Effector memory CD8-positive, alpha-beta T cell (primary cell): ENCODE measurements at regions not wholly inside any gene's neighbourhood (a gene's known extent, or its start where the extent isn't known, plus 50 kb on each side); places are given as distances from the start of the nearest gene placed in this dataset.
"Not testable (repeated sequence)": the region's sequence is repeated elsewhere in the genome, so short reads cannot be mapped to it uniquely, and the experiment has no call there.

Source experiments
- ATAC-seq: fragments of 150-1000 bp; cut with Tn5 transposase; replicated peaks from 2 replicates; pipeline ENCODE4 v1.10.0; 2021; ENCODE audit warnings: mild to moderate bottlenecking, moderate library complexity
- DNase-seq, 3 experiments: peaks; one replicate each; pipeline ENCODE4 v3.0.0; 2021
- H3K27ac Mint-ChIP-seq, 2 donors: one replicate each; pipeline ENCODE4 v1.8.0; 2022; ENCODE audit warnings: mild to moderate bottlenecking in 2 of 2, mixed read lengths in 2 of 2, moderate library complexity in 2 of 2
- H3K27me3 Mint-ChIP-seq, 2 donors: one replicate each; pipeline ENCODE4 v1.8.0; 2022; ENCODE audit warnings: mixed read lengths in 2 of 2
- H3K36me3 Mint-ChIP-seq: one replicate; pipeline ENCODE4 v1.8.0; 2022; ENCODE audit warnings: mild to moderate bottlenecking, moderate library complexity, mixed read lengths; ENCODE audit not compliant: insufficient read depth
- H3K4me1 Mint-ChIP-seq, 2 donors: one replicate each; pipeline ENCODE4 v1.8.0; 2022; ENCODE audit warnings: low read depth in 2 of 2, mixed read lengths in 2 of 2
- H3K4me3 Mint-ChIP-seq, 2 donors: one replicate each; pipeline ENCODE4 v1.8.0; 2022; ENCODE audit warnings: mild to moderate bottlenecking in 2 of 2, mixed read lengths in 2 of 2, moderate library complexity in 2 of 2
- H3K9me3 Mint-ChIP-seq, 2 donors: one replicate each; pipeline ENCODE4 v1.8.0; 2022; ENCODE audit warnings: mixed read lengths in 2 of 2

DNA sequence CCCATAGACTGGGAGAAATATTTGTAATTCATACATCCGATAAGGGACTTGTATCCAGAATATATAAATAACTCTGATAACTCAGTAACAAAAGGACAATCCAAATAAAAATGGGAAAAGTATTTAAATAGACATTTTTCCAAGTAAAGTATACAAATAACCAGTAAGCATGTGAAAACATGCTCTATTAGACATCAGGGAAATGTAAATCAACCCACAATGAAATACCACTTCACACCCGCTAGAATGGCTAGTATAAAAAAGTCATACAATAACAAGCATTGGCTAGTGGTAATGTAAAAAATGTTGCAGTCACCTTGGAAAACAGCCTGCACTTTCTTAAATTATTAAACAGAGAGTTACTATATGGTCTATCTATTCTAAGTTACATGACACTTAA lies 650.7 kb downstream of the C12orf50 start:
- Mint-ChIP-seq H3K9me3 (peaks cover 0 to 3% of the 10 kb centered on the region in 2 donors), H3K4me3 (no peak overlapping the region), H3K27me3 (no peaks in the 10 kb centered on the region), H3K4me1 (no peaks in the 10 kb centered on the region), H3K27ac (no peak overlapping the region), H3K36me3 (no peaks in the 10 kb centered on the region)
- DNase-seq (no peak), ATAC-seq (no peak)

DNA sequence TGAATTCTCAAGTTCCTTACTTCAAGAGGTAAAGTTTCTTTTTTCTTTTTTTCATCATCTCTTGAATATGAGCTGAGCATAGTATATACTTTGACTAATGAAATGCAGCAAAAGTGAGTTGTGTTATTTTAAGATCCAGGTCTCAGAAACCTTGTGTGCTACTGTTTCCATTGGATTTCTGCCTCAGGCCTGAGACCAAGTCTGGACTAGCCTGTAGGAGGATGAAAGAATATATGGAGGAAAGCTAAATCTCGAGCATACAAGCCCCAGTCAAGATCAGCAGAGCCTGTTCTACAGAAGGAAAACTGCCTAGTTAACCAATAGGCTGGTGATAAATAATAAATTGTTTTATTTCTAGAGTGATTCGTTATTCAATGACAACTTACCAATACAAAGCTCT lies 652.5 kb downstream of the C12orf50 start:
- Mint-ChIP-seq H3K4me3 (no peak overlapping the region), H3K4me1 (no peaks in the 10 kb centered on the region), H3K36me3 (no peaks in the 10 kb centered on the region), H3K27me3 (no peaks in the 10 kb centered on the region), H3K27ac (no peak overlapping the region), H3K9me3 (peaks cover 0 to under 1% of the 10 kb centered on the region in 2 donors)
- DNase-seq (no peak), ATAC-seq (no peak)

DNA sequence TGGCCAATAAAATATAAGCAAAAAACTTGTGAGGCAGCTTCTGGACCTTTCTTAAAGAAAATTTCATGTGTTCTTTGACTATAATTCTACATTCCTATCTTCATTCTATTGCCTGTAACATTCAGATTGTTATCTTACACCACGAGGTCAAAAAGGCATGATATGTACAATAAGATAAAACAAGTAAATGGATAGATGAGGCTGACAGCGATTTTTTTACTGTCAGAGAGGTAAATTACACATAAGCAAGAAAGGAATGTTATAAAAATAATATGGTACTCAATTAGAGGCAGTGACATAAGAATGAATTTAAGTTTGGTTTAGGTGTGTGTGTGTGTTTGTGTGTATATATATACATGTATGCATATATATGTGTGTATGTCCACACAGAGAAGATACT lies 660.0 kb downstream of the C12orf50 start:
- Mint-ChIP-seq H3K27me3 (no peaks in the 10 kb centered on the region), H3K4me1 (no peaks in the 10 kb centered on the region), H3K4me3 (no peak overlapping the region), H3K36me3 (peaks cover 2% of the 10 kb centered on the region), H3K9me3 (peaks cover under 1 to 3% of the 10 kb centered on the region in 2 donors), H3K27ac (no peak overlapping the region)
- ATAC-seq (no peak), DNase-seq (no peak)

DNA sequence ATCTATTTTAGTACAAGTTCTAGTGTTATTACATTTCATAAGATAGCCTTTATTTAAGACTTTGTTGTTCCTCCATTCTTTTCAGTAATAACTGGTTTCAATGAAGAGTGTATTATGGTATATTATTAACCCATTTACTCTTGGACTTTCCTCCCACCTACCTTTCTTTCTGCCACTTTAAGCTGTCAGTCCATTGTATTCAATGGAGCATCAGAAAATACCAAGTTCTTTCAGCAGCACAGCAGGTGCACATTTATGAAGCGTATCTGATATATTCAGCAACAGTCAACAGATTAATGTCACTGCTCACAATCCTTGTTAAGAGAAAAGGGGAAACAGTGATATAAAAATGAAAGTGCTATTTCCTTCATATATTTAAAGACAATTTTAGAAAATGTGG lies 660.9 kb downstream of the C12orf50 start:
- H3K36me3 Mint-ChIP-seq: peaks cover 6% of the 10 kb centered on the region
- ATAC-seq: no peak
- H3K27me3 Mint-ChIP-seq: no peaks in the 10 kb centered on the region
- peaks cover 3 to 9% of the 10 kb centered on the region in 2 donors for H3K9me3 Mint-ChIP-seq
- no peaks in the 10 kb centered on the region for H3K4me1 Mint-ChIP-seq
- DNase-seq: no peak
- no peak overlapping the region for H3K27ac Mint-ChIP-seq
- H3K4me3 Mint-ChIP-seq: no peak overlapping the region

DNA sequence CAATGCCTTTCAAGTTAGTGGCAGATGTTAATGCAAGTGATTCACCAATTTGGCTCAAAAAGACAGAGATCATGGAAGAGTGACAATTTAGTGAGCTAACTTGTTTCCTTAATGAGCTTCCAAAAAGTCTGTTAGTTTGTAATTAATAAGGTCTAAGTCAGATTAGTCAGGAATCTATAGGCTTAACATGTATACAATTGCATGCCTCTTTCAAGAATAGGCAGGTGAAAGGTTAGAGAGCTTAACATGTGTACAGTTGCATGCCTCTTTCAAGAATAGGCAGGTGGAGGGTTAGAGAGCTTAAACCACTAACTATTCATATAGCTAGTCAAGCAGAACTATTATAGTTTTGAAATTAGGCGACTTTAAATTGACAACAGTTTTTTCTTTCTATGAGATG lies 663.8 kb downstream of the C12orf50 start:
- H3K4me1 Mint-ChIP-seq: no peaks in the 10 kb centered on the region
- H3K36me3 Mint-ChIP-seq: peaks cover 4% of the 10 kb centered on the region
- DNase-seq (no peak), ATAC-seq (no peak)
- no peak overlapping the region for H3K4me3 Mint-ChIP-seq
- no peaks in the 10 kb centered on the region for H3K27me3 Mint-ChIP-seq
- peaks cover 11 to 33% of the 10 kb centered on the region in 2 donors for H3K9me3 Mint-ChIP-seq
- H3K27ac Mint-ChIP-seq: no peak overlapping the region

DNA sequence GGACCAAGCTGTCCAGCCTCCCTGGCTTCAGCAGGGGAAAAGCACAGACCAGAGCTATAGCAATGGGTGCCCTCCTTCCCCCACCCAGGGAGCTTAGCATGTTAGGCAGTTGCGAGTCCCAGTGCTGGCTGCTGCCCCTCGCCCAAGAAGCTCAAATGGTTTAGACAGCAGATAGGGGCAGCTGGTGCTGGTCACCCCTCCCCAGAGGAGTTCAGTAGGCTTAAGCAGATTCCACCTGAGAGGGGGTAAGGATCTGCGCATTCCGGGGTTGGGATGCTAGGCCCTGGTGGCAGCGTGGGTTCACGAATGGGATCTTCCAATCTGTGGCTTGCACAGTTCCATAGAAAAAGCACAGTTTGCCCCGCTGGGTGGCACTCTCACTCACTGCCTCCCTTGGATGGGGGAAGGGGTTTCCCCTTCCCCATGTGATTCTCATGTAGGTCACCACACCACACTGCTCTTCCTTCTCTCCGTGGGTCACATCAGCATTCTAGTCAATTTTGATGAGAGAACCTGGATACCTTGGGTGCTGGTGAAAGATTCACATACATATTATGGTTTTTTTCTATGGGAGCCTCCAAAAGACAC lies 665.6 kb downstream of the C12orf50 start:
- Mint-ChIP-seq H3K4me3 (no peak overlapping the region), H3K36me3 (peaks cover 4% of the 10 kb centered on the region), H3K27me3 (no peaks in the 10 kb centered on the region)

DNA sequence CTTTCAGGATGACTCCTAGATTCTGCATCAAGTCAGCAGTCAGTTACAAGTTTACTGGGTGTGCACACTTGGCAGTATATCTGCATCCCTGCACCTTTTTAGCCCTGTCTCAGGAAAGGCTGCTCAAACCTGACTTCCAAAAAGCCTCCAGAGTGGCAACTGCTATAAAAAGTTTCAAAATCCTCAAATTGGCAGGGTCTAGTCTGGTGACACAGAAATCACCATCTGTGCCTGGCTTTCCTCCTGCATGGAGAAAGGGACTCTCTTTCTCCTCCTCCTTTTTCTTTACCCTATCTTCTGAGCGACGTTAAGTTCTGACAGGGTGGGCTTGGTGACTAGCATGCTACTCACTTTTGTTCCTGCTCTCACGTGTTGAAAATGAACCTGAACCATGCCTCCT lies 679.5 kb downstream of the C12orf50 start:
- H3K9me3 Mint-ChIP-seq: peaks cover 0 to 3% of the 10 kb centered on the region in 2 donors
- DNase-seq (no peak), ATAC-seq (no peak)
- H3K36me3 Mint-ChIP-seq: no peaks in the 10 kb centered on the region
- H3K4me1 Mint-ChIP-seq: no peaks in the 10 kb centered on the region
- H3K4me3 Mint-ChIP-seq: no peak overlapping the region
- no peaks in the 10 kb centered on the region for H3K27me3 Mint-ChIP-seq
- no peak overlapping the region for H3K27ac Mint-ChIP-seq

More for the DNA sequence above, 665.6 kb downstream of the C12orf50 start:
- H3K27ac Mint-ChIP-seq: no peak overlapping the region
- no peak for DNase-seq
- H3K4me1 Mint-ChIP-seq: no peaks in the 10 kb centered on the region
- ATAC-seq: no peak
- peaks cover 11 to 35% of the 10 kb centered on the region in 2 donors for H3K9me3 Mint-ChIP-seq

DNA sequence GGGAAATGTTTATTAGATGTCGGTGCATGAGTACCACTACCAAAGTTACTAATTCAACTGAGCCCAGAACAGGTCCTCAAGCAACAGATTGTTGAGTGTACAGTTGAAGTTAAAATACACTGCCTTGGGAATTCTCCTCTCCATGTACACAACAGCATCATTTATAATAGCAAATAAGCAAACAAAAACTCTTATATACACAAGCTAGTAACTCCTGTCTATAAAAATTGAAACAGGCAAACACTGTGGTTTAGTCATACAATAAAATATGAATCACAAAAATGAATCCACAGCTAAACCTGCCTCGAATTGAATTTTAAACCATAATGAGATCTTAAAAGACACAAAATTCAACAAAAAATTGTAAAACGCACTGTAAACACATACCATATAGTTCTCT lies 681.1 kb downstream of the C12orf50 start:
- H3K9me3 Mint-ChIP-seq: peaks cover 0 to 8% of the 10 kb centered on the region in 2 donors
- ATAC-seq (no peak), DNase-seq (no peak)
- no peaks in the 10 kb centered on the region for H3K27me3 Mint-ChIP-seq
- no peaks in the 10 kb centered on the region for H3K36me3 Mint-ChIP-seq
- no peaks in the 10 kb centered on the region for H3K4me1 Mint-ChIP-seq
- H3K4me3 Mint-ChIP-seq: no peak overlapping the region
- H3K27ac Mint-ChIP-seq: no peak overlapping the region

DNA sequence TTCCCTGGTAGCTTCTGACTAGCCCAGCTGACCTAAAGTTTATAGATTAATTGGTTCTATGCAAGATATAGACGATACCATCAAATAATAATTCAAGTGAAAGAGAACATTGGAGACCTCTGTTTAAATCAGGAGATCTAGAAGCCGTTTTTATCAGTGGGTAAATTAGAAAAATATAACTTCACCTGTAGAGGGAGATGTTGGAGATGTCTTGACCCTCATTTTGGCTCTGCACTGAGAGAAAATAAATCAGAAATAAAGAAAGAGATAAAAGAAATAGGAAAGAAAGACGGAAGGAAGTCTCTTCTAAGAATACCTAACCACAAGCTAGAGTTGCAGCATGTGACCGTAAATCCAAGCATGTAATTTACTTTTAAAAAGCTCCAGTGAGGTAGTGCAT lies 684.5 kb downstream of the C12orf50 start:
- Mint-ChIP-seq H3K36me3 (no peaks in the 10 kb centered on the region), H3K4me3 (no peak overlapping the region), H3K27ac (no peak overlapping the region), H3K4me1 (no peaks in the 10 kb centered on the region), H3K9me3 (peaks cover 0 to 7% of the 10 kb centered on the region in 2 donors), H3K27me3 (no peaks in the 10 kb centered on the region)
- DNase-seq (no peak), ATAC-seq (no peak)

DNA sequence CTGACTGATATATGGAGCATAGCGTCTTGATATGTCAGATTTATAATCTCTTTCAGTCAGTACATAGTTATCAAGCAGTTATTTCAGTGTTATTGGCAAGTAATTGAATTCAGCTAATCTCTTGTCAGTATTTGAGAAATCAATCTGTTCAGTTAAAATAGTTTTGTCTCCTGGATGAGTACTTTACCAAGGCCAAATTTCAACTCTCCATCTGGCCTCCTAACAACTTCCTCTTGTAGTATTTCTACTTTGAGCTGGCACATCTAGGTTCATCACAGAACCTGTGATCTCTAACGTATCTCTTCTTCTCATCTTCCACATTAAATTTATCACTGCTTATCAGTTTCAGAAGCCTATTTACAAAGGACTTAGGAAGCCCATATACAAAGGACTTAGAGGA lies 690.5 kb downstream of the C12orf50 start:
- no peak overlapping the region for H3K4me3 Mint-ChIP-seq
- H3K27me3 Mint-ChIP-seq: no peaks in the 10 kb centered on the region
- no peaks in the 10 kb centered on the region for H3K36me3 Mint-ChIP-seq

DNA sequence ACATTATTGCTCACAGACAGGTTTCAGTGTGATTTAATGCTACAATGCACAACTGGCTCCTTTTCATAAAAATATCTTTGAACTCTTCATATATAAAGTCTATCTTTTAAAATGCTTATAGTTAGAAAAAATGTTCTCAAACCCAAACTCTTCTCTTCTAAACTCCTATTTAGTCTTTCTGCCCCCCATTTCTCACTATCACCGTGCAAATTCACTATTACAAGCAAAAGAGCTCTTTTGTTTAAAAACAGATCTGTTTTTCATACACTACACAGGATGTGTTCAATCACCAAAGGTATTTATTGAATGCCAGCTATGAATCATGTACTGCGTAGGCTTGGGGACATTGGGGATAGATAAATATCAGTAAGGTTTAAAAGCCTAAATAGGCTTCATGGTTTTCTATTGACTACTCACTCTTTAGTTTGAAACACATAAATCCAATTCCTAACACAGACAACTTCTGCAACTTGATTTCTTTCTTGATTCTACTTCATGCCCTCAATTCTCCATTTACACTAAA lies 692.3 kb downstream of the C12orf50 start:
- Mint-ChIP-seq H3K9me3 (peaks cover 0 to 15% of the 10 kb centered on the region in 2 donors), H3K27me3 (no peaks in the 10 kb centered on the region), H3K4me1 (no peaks in the 10 kb centered on the region), H3K27ac (no peak overlapping the region), H3K36me3 (no peaks in the 10 kb centered on the region), H3K4me3 (no peak overlapping the region)
- no peak for ATAC-seq
- no peak for DNase-seq

More for the DNA sequence above, 690.5 kb downstream of the C12orf50 start:
- no peak for ATAC-seq
- H3K9me3 Mint-ChIP-seq: peaks cover 0 to 7% of the 10 kb centered on the region in 2 donors
- H3K4me1 Mint-ChIP-seq: no peaks in the 10 kb centered on the region
- no peak overlapping the region for H3K27ac Mint-ChIP-seq
- DNase-seq: no peak

DNA sequence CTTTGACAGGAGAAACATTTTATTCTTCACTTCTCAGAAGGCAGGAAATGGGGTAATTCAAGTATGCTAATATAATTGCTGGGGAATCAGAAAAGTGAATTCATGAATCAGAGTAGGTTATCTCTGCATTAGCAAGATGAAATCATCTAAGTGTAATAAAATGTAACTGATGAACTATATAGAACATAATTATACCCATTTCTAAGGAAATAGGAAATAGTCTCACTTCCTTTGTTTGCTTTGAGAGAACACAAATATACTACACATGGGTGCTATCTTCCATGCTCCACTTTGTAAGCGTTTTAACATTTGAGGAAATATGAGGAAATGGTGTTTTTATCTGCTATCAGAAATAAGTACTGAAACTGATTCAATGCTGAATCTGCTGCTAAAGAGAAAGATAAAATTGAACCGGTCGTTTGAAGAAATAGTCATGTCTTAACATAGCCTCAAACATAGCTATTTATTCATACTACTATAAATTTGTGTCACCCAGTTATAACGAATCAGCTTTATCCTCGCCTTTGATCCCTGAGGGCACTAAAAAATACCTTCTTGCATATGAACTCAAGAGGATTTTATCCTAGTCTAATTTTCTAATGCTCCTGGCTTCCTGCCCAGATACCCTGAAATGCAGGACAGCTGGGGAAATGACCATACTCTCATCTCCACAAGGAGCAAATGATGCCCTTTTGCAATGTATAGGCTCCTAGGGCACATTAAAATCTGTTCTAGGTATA lies 696.0 kb downstream of the C12orf50 start:
- Mint-ChIP-seq H3K4me3 (no peak overlapping the region), H3K9me3 (peaks cover 2 to 15% of the 10 kb centered on the region in 2 donors), H3K36me3 (no peaks in the 10 kb centered on the region), H3K27me3 (no peaks in the 10 kb centered on the region), H3K4me1 (no peaks in the 10 kb centered on the region), H3K27ac (no peak overlapping the region)
- DNase-seq (no peak), ATAC-seq (no peak)

DNA sequence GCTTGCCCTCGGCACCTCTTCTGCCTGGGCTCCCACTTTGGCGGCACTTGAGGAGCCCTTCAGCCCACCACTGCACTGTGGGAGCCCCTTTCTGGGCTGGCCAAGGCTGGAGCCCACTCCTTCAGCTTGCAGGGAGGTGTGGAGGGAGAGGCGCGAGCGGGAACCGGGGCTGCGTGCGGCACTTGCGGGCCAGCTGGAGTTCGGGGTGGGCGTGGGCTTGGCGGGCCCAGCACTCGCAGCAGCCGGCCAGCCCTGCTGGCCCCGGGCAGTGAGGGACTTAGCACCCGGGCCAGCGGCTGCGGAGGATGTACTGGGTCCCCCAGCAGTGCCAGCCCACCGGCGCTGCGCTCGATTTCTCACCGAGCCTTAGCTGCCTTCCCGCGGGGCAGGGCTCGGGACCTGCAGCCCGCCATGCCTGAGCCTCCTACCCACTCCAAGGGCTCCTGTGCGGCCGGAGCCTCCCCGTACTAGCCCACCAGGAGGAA lies 699.1 kb downstream of the C12orf50 start:
- not testable (repeated sequence) for H3K4me1 Mint-ChIP-seq, H3K4me3 Mint-ChIP-seq, ATAC-seq, H3K36me3 Mint-ChIP-seq, H3K27ac Mint-ChIP-seq, H3K27me3 Mint-ChIP-seq, H3K9me3 Mint-ChIP-seq, DNase-seq
